ENCODE measurements at regions not wholly inside any gene's neighbourhood (a gene's known extent, or its start where the extent isn't known, plus 50 kb on each side); places are given as distances from the start of the nearest gene placed in this dataset.

DNA sequence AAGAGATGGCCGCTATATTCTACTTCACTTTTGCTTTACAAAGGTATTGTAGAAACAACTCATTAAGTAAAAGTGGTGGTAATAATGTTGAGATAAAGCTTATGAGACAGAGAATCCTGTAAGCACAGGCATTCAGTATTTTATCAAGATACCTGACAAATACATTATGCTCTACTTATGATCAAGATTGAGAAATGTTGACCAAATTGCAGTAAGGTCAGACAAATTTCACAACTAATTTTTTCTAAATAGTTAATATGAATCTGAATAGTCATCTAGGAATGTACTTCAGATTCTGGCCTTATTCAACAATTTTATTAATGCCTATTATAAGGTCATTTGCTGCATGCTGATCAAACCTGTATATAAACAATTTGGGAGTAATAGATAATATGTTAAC, 95.1 kb upstream of the MBNL1 start:
- H3K14ac ChIP-seq (ENCODE audit: low read length in 2 of 2) = no peak overlapping the region
- H3K79me1 ChIP-seq (replicated peaks; ENCODE audit: low read length, poor library complexity, severe bottlenecking) = no peaks in the 10 kb centered on the region
- H3K4me3 ChIP-seq (ENCODE audit: insufficient read depth in 1 of 2, low read depth in 1 of 2, low read length in 2 of 2) = no peak overlapping the region
- no peak overlapping the region for H3K4ac ChIP-seq (ENCODE audit: low read depth in 1 of 2, low read length in 2 of 2)
- H2AFZ ChIP-seq (ENCODE audit: low read depth, low read length) = no peak overlapping the region
- no peak overlapping the region for H3K27ac ChIP-seq (ENCODE audit: low read length, poor library complexity, severe bottlenecking)
- H3K4me2 ChIP-seq (ENCODE audit: low read length, poor library complexity, severe bottlenecking) = no peak overlapping the region
- no peak overlapping the region for H3K23ac ChIP-seq (ENCODE audit: low read length in 2 of 2)
- H4K8ac ChIP-seq (ENCODE audit: low read length) = no peak overlapping the region
- no peak overlapping the region for H2BK5ac ChIP-seq (ENCODE audit: low read depth, low read length, poor library complexity, severe bottlenecking)
- no peaks in the 10 kb centered on the region for H3K36me3 ChIP-seq (ENCODE audit: control insufficient read depth in 1 of 2, insufficient read depth in 2 of 2, low read depth in 1 of 2, low read length in 2 of 2)
- H2BK15ac ChIP-seq (ENCODE audit: low read depth, poor library complexity, severe bottlenecking) = no peak overlapping the region
- H2AK5ac ChIP-seq (ENCODE audit: low read length, severe bottlenecking) = no peak overlapping the region
- no peak overlapping the region for H3K18ac ChIP-seq (ENCODE audit: low read depth in 1 of 2, low read length in 2 of 2)
- H3K9me3 ChIP-seq (ENCODE audit: control insufficient read depth, low read length) = peaks cover 7% of the 10 kb centered on the region
- H3K27me3 ChIP-seq (ENCODE audit: control insufficient read depth in 1 of 2, insufficient read depth in 1 of 2, low read length in 2 of 2) = no peaks in the 10 kb centered on the region
- no peak overlapping the region for H3K9ac ChIP-seq (ENCODE audit: low read length)
- no peak overlapping the region for H2BK120ac ChIP-seq (ENCODE audit: low read depth, low read length)
- H2BK12ac ChIP-seq (ENCODE audit: low read length in 2 of 2) = no peak overlapping the region
- no CpG with 5 or more reads among the region's 1 CpG for WGBS
- no peak overlapping the region for H4K91ac ChIP-seq (ENCODE audit: low read length)
- H3K4me1 ChIP-seq (ENCODE audit: control insufficient read depth, insufficient read depth, low read depth, low read length) = no peaks in the 10 kb centered on the region
- DNase-seq = no peak

DNA sequence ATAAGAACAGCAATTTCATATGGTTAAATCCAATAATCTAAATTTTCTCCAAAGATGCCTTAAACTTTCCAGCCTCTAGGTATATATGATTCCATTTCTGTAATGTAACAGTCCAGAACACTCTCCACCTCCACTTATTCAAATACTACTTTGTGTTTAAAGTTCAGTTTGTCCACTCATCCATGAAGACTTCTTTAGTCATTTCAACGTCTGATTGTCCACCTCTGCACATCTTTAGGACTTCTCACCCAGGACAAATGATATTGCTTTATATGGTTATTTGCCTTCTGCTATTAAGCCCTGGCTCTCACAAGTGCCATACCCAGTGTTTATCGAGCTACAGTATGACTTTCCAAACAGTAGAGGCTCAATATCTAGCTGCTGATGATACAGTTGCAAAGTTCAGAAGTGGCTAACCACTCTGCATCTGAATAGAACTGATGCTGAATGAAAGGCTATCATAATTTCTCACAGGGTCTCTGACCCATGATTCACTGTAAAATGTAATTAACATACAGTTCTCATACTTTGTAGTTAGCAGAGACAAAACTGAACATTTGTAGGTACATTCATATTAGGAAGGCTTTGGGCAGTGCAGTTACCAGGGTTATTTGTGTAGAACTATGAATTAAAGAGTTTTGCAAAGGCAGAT, 93.7 kb upstream of the MBNL1 start:
- H3K9me3 ChIP-seq (ENCODE audit: control insufficient read depth, low read length) = peaks cover 7% of the 10 kb centered on the region
- H4K91ac ChIP-seq (ENCODE audit: low read length) = no peak overlapping the region
- no peaks in the 10 kb centered on the region for H3K79me1 ChIP-seq (replicated peaks; ENCODE audit: low read length, poor library complexity, severe bottlenecking)
- no peak overlapping the region for H3K4me2 ChIP-seq (ENCODE audit: low read length, poor library complexity, severe bottlenecking)
- no peak overlapping the region for H3K23ac ChIP-seq (ENCODE audit: low read length in 2 of 2)
- no peaks in the 10 kb centered on the region for H3K36me3 ChIP-seq (ENCODE audit: control insufficient read depth in 1 of 2, insufficient read depth in 2 of 2, low read depth in 1 of 2, low read length in 2 of 2)
- no peaks in the 10 kb centered on the region for H3K4me1 ChIP-seq (ENCODE audit: control insufficient read depth, insufficient read depth, low read depth, low read length)
- peak overlapping the region; percentile 46 for H3K27ac ChIP-seq (ENCODE audit: low read length, poor library complexity, severe bottlenecking)
- H2AFZ ChIP-seq (ENCODE audit: low read depth, low read length) = no peak overlapping the region
- WGBS = 91% methylated on average over 2 of the region's 2 CpGs
- no peak overlapping the region for H2BK120ac ChIP-seq (ENCODE audit: low read depth, low read length)
- H3K14ac ChIP-seq (ENCODE audit: low read length in 2 of 2) = no peak overlapping the region
- no peak overlapping the region for H3K18ac ChIP-seq (ENCODE audit: low read depth in 1 of 2, low read length in 2 of 2)
- H2BK5ac ChIP-seq (ENCODE audit: low read depth, low read length, poor library complexity, severe bottlenecking) = peak overlapping the region; percentile 49
- no peak for DNase-seq
- no peaks in the 10 kb centered on the region for H3K27me3 ChIP-seq (ENCODE audit: control insufficient read depth in 1 of 2, insufficient read depth in 1 of 2, low read length in 2 of 2)
- no peak overlapping the region for H3K4me3 ChIP-seq (ENCODE audit: insufficient read depth in 1 of 2, low read depth in 1 of 2, low read length in 2 of 2)
- no peak overlapping the region for H4K8ac ChIP-seq (ENCODE audit: low read length)
- no peak overlapping the region for H3K4ac ChIP-seq (ENCODE audit: low read depth in 1 of 2, low read length in 2 of 2)
- no peak overlapping the region for H3K9ac ChIP-seq (ENCODE audit: low read length)
- no peak overlapping the region for H2BK12ac ChIP-seq (ENCODE audit: low read length in 2 of 2)
- no peak overlapping the region for H2AK5ac ChIP-seq (ENCODE audit: low read length, severe bottlenecking)
- no peak overlapping the region for H2BK15ac ChIP-seq (ENCODE audit: low read depth, poor library complexity, severe bottlenecking)

DNA sequence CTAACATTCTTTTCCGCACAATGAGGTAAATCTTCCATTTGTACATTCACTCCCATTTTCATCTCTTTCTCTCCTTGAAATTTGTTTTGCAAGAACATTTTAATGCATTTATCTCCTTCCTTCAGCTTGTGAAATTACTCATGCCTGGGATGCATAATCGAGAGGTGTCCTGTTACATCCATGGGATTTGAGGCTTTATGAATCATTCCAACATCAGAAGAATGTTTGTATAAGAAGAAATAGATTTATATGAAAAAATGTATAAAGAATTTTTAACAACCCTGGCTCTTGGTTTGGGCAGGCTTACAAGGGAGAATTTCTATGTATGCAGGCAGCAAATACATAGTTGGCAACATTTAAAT, 93.2 kb upstream of the MBNL1 start:
- Histone ChIP-seq H3K27me3 (ENCODE audit: control insufficient read depth in 1 of 2, insufficient read depth in 1 of 2, low read length in 2 of 2) (no peaks in the 10 kb centered on the region), H4K8ac (ENCODE audit: low read length) (no peak overlapping the region), H3K9ac (ENCODE audit: low read length) (peak overlapping the region; percentile 32), H3K14ac (ENCODE audit: low read length in 2 of 2) (no peak overlapping the region), H3K27ac (ENCODE audit: low read length, poor library complexity, severe bottlenecking) (peak overlapping the region; percentile 84), H3K36me3 (ENCODE audit: control insufficient read depth in 1 of 2, insufficient read depth in 2 of 2, low read depth in 1 of 2, low read length in 2 of 2) (no peaks in the 10 kb centered on the region), H2BK12ac (ENCODE audit: low read length in 2 of 2) (no peak overlapping the region), H4K91ac (ENCODE audit: low read length) (no peak overlapping the region), H3K9me3 (ENCODE audit: control insufficient read depth, low read length) (peaks cover 7% of the 10 kb centered on the region), H2BK120ac (ENCODE audit: low read depth, low read length) (no peak overlapping the region), H3K79me1 (replicated peaks; ENCODE audit: low read length, poor library complexity, severe bottlenecking) (no peaks in the 10 kb centered on the region), H2BK5ac (ENCODE audit: low read depth, low read length, poor library complexity, severe bottlenecking) (no peak overlapping the region), H3K4ac (ENCODE audit: low read depth in 1 of 2, low read length in 2 of 2) (no peak overlapping the region), H3K18ac (ENCODE audit: low read depth in 1 of 2, low read length in 2 of 2) (no peak overlapping the region), H3K4me2 (ENCODE audit: low read length, poor library complexity, severe bottlenecking) (no peak overlapping the region), H2AK5ac (ENCODE audit: low read length, severe bottlenecking) (no peak overlapping the region), H2BK15ac (ENCODE audit: low read depth, poor library complexity, severe bottlenecking) (no peak overlapping the region), H2AFZ (ENCODE audit: low read depth, low read length) (no peak overlapping the region), H3K4me3 (ENCODE audit: insufficient read depth in 1 of 2, low read depth in 1 of 2, low read length in 2 of 2) (no peak overlapping the region), H3K23ac (ENCODE audit: low read length in 2 of 2) (no peak overlapping the region), H3K4me1 (ENCODE audit: control insufficient read depth, insufficient read depth, low read depth, low read length) (no peaks in the 10 kb centered on the region)
- peak; percentile 26 for DNase-seq
- no CpG with 5 or more reads among the region's 2 CpGs for WGBS

DNA sequence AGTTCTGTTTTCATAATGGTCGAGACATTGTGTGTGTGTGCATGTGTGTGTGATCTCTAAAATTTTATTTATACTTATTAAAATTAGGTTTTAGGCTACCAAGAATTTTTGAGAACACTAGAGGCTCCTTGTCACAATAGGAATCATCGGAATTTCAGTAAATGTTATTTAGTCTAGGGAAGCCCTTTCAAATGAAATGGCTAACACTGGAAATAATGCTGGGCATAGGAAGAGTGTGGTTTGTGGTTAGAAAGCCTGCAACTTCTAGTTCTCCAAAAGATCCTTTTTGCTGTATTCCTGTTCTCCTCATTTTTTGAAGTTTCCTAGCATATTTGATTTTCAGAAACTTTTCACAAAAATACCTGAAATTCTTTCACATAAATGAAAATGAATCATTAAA, 92.5 kb upstream of the MBNL1 start:
- no peak for DNase-seq
- Histone ChIP-seq H3K9me3 (ENCODE audit: control insufficient read depth, low read length) (peaks cover under 1% of the 10 kb centered on the region), H3K27me3 (ENCODE audit: control insufficient read depth in 1 of 2, insufficient read depth in 1 of 2, low read length in 2 of 2) (no peaks in the 10 kb centered on the region), H3K36me3 (ENCODE audit: control insufficient read depth in 1 of 2, insufficient read depth in 2 of 2, low read depth in 1 of 2, low read length in 2 of 2) (no peaks in the 10 kb centered on the region), H3K4me2 (ENCODE audit: low read length, poor library complexity, severe bottlenecking) (no peak overlapping the region), H3K4ac (ENCODE audit: low read depth in 1 of 2, low read length in 2 of 2) (no peak overlapping the region), H2BK12ac (ENCODE audit: low read length in 2 of 2) (no peak overlapping the region), H2AK5ac (ENCODE audit: low read length, severe bottlenecking) (no peak overlapping the region), H3K4me1 (ENCODE audit: control insufficient read depth, insufficient read depth, low read depth, low read length) (no peaks in the 10 kb centered on the region), H3K18ac (ENCODE audit: low read depth in 1 of 2, low read length in 2 of 2) (no peak overlapping the region), H3K9ac (ENCODE audit: low read length) (no peak overlapping the region), H3K4me3 (ENCODE audit: insufficient read depth in 1 of 2, low read depth in 1 of 2, low read length in 2 of 2) (no peak overlapping the region), H2BK120ac (ENCODE audit: low read depth, low read length) (no peak overlapping the region), H3K14ac (ENCODE audit: low read length in 2 of 2) (no peak overlapping the region), H3K79me1 (replicated peaks; ENCODE audit: low read length, poor library complexity, severe bottlenecking) (no peaks in the 10 kb centered on the region), H3K27ac (ENCODE audit: low read length, poor library complexity, severe bottlenecking) (peak overlapping the region; percentile 84), H2BK15ac (ENCODE audit: low read depth, poor library complexity, severe bottlenecking) (no peak overlapping the region), H4K8ac (ENCODE audit: low read length) (no peak overlapping the region), H3K23ac (ENCODE audit: low read length in 2 of 2) (no peak overlapping the region), H2BK5ac (ENCODE audit: low read depth, low read length, poor library complexity, severe bottlenecking) (no peak overlapping the region), H2AFZ (ENCODE audit: low read depth, low read length) (no peak overlapping the region), H4K91ac (ENCODE audit: low read length) (no peak overlapping the region)
- 67% methylated on average over 1 of the region's 2 CpGs for WGBS
